HL-60/S4 (cell line): ENCODE measurements at regions not wholly inside any gene's neighbourhood (a gene's known extent, or its start where the extent isn't known, plus 50 kb on each side); places are given as distances from the start of the nearest gene placed in this dataset.
"Not testable (repeated sequence)": the region's sequence is repeated elsewhere in the genome, so short reads cannot be mapped to it uniquely, and the experiment has no call there.

Experiments
- in situ Hi-C: fragments of 300-500 bp; cut with MboI; formaldehyde crosslinking; loops from 2 replicates; pipeline ENCODE4 v1.14.3; 2022; ENCODE audit warnings: low sequenced_read_pairs

- in situ Hi-C loops = no loop called here
Observed at GRCh38 chr2:65762068-65762467, 329.7 kb upstream of the SPRED2 start.

GRCh38 chr2:65754219-65754618 lies 321.8 kb upstream of the SPRED2 start:
- in situ Hi-C loops = no loop called here

GRCh38 chr2:65751408-65751807 lies 319.0 kb upstream of the SPRED2 start:
- in situ Hi-C loops = no loop called here

- in situ Hi-C loops = no loop called here
Observed at GRCh38 chr2:65749545-65749944, 317.1 kb upstream of the SPRED2 start.

GRCh38 chr2:65747875-65748274 lies 315.5 kb upstream of the SPRED2 start:
- in situ Hi-C loops = not testable (repeated sequence)

- in situ Hi-C loops = no loop called here
Observed at GRCh38 chr2:65746931-65747675, 314.7 kb upstream of the SPRED2 start.

- in situ Hi-C loops = no loop called here
Observed at GRCh38 chr2:65744477-65745200, 312.2 kb upstream of the SPRED2 start.

GRCh38 chr2:65742977-65743376 lies 310.6 kb upstream of the SPRED2 start:
- in situ Hi-C loops = no loop called here

GRCh38 chr2:65739927-65740326 lies 307.5 kb upstream of the SPRED2 start:
- in situ Hi-C loops = no loop called here

GRCh38 chr2:65737452-65738011 lies 305.1 kb upstream of the SPRED2 start:
- in situ Hi-C loops = no loop called here

GRCh38 chr2:65731476-65731875 lies 299.1 kb upstream of the SPRED2 start:
- in situ Hi-C loops = no loop called here

- in situ Hi-C loops = no loop called here
Observed at GRCh38 chr2:65730186-65730585, 297.8 kb upstream of the SPRED2 start.

- in situ Hi-C loops = no loop called here
Observed at GRCh38 chr2:65729246-65729645, 296.8 kb upstream of the SPRED2 start.

- in situ Hi-C loops = no loop called here
Observed at GRCh38 chr2:65728477-65729180, 296.2 kb upstream of the SPRED2 start.

- in situ Hi-C loops = no loop called here
Observed at GRCh38 chr2:65727816-65728215, 295.4 kb upstream of the SPRED2 start.

- in situ Hi-C loops = no loop called here
Observed at GRCh38 chr2:65727381-65727780, 295.0 kb upstream of the SPRED2 start.

- in situ Hi-C loops = no loop called here
Observed at GRCh38 chr2:65724752-65725151, 292.4 kb upstream of the SPRED2 start.

GRCh38 chr2:65724336-65724735 lies 291.9 kb upstream of the SPRED2 start:
- in situ Hi-C loops = no loop called here

GRCh38 chr2:65722028-65722778 lies 289.8 kb upstream of the SPRED2 start:
- in situ Hi-C loops = no loop called here

GRCh38 chr2:65716698-65717097 lies 284.3 kb upstream of the SPRED2 start:
- in situ Hi-C loops = no loop called here

- in situ Hi-C loops = no loop called here
Observed at GRCh38 chr2:65715323-65715722, 282.9 kb upstream of the SPRED2 start.
